GM12878 (cell line): ENCODE measurements at regions not wholly inside any gene's neighbourhood (a gene's known extent, or its start where the extent isn't known, plus 50 kb on each side); places are given as distances from the start of the nearest gene placed in this dataset.

Experiments
- ATAC-seq: fragments of 200-7000 bp; cut with Tn5 transposase; 3 replicates; pipeline ENCODE4 v1.9.1; 2020; ENCODE audit warnings: mild to moderate bottlenecking, moderate library complexity
- BruUV-seq: library from RNA; stranded (reverse); fragments of 400-500 nt; replicated peaks from 2 replicates; lab custom pipeline; 2021; lab: Mats Ljungman, UMichigan
- CTCF ChIA-PET: fragments of 300-600 bp; sonication (Branson Sonifier 250); formaldehyde crosslinking; extraction: SDS; loops from one replicate; lab custom pipeline; 2021; ENCODE audit warnings: inconsistent platforms; lab: Yijun Ruan, JAX
- POLR2A ChIA-PET: fragments of 350-600 bp; formaldehyde crosslinking; extraction: SDS; loops from one replicate; lab custom pipeline; 2021; ENCODE audit warnings: inconsistent platforms; lab: Charles Lee
- RAD21 ChIA-PET: fragments of 300-600 bp; sonication (Branson Sonifier 250); formaldehyde crosslinking; loops from one replicate; lab custom pipeline; 2023; ENCODE audit warnings: antibody characterized with exemption; ENCODE audit not compliant: unreplicated experiment; lab: Charles Lee
- SMC1A ChIA-PET: fragments of 300-600 bp; sonication (Branson Sonifier 250); formaldehyde crosslinking; loops from one replicate; lab custom pipeline; 2023; ENCODE audit not compliant: unreplicated experiment, uncharacterized antibody; lab: Charles Lee
- DNase-seq: peaks from one replicate; pipeline ENCODE4 v3.0.0-alpha.2; 2011; ENCODE audit warnings: low read depth, low spot score
- FAIRE-seq: peaks from 3 replicates; lab custom pipeline; 2011; peaks lifted over from hg19 to GRCh38; lab: Jason Lieb, UNC
- H2AFZ ChIP-seq: 2 replicates; pipeline ENCODE4 v1.6.0; 2011; ENCODE audit warnings: low read depth, low read length, control low read depth; ENCODE audit not compliant: control insufficient read depth
- H3K27ac ChIP-seq: 2 replicates; pipeline ENCODE4 v1.5.1; 2011; ENCODE audit warnings: control low read depth; ENCODE audit not compliant: control insufficient read depth, insufficient read depth
- H3K27me3 ChIP-seq, 2 experiments: replicated peaks in 1 of 2; 2 replicates each; pipeline versions ENCODE4 v1.6.0 to v1.6.1; 2011; ENCODE audit warnings: low read length in 1 of 2; ENCODE audit not compliant: control insufficient read depth in 2 of 2, insufficient read depth in 2 of 2
- H3K36me3 ChIP-seq, 2 experiments: 2 replicates each; pipeline ENCODE4 v1.5.1; 2011; ENCODE audit warnings: low read length in 1 of 2; ENCODE audit not compliant: control insufficient read depth in 2 of 2, insufficient read depth in 2 of 2
- H3K4me1 ChIP-seq: 2 replicates; pipeline ENCODE4 v1.6.1; 2011; ENCODE audit warnings: mild to moderate bottlenecking, low read length, moderate library complexity, mixed read lengths; ENCODE audit not compliant: control insufficient read depth, insufficient read depth
- H3K4me2 ChIP-seq: 2 replicates; pipeline ENCODE4 v1.6.0; 2011; ENCODE audit warnings: control low read depth; ENCODE audit not compliant: control insufficient read depth, insufficient read depth
- H3K4me3 ChIP-seq: fragments of 200-600 bp; sonication (generic); 2 replicates; pipeline ENCODE4 v1.5.1; 2016
- H3K79me2 ChIP-seq: 2 replicates; pipeline ENCODE4 v1.6.0; 2011; ENCODE audit warnings: low read length; ENCODE audit not compliant: control insufficient read depth, insufficient read depth
- H3K9ac ChIP-seq: 2 replicates; pipeline ENCODE4 v1.8.0; 2011; ENCODE audit warnings: low read length, control low read depth, mixed read lengths; ENCODE audit not compliant: control insufficient read depth, insufficient read depth
- H3K9me3 ChIP-seq: replicated peaks from 3 replicates; pipeline ENCODE4 v1.5.1; 2011; ENCODE audit warnings: mild to moderate bottlenecking, low read length; ENCODE audit not compliant: control insufficient read depth, insufficient read depth
- H4K20me1 ChIP-seq: 2 replicates; pipeline ENCODE4 v1.6.0; 2011; ENCODE audit not compliant: control insufficient read depth, insufficient read depth
- CBFB ChIP-seq: IDR thresholded peaks from 2 replicates; pipeline ENCODE4 v1.6.1; 2016; ENCODE audit warnings: antibody characterized with exemption, low read depth
- EZH2 ChIP-seq: IDR thresholded peaks from 2 replicates; pipeline ENCODE4 v1.6.1; 2012; ENCODE audit warnings: low read depth, mild to moderate bottlenecking, control low read depth, inconsistent platforms, low read length, borderline replicate concordance; ENCODE audit not compliant: control insufficient read depth
- HDGF ChIP-seq: fragments of 450-650 bp; IDR thresholded peaks from 2 replicates; pipeline ENCODE4 v1.6.1; 2016; ENCODE audit warnings: antibody characterized with exemption
- MTA3 ChIP-seq: IDR thresholded peaks from 2 replicates; pipeline ENCODE4 v1.6.1; 2012; ENCODE audit warnings: low read length, inconsistent platforms, borderline replicate concordance
- MYC ChIP-seq: IDR thresholded peaks from 2 replicates; pipeline ENCODE4 v1.6.1; 2011; ENCODE audit warnings: mild to moderate bottlenecking, low read length, moderate library complexity, inconsistent platforms; ENCODE audit not compliant: insufficient read depth, insufficient replicate concordance, insufficient read length, severe bottlenecking
- NFYB ChIP-seq: IDR thresholded peaks from 2 replicates; pipeline ENCODE4 v1.6.1; 2011; ENCODE audit warnings: low read depth, mild to moderate bottlenecking, low read length, improper control_type of control experiment, moderate library complexity; ENCODE audit not compliant: insufficient read depth
- NR2C2 ChIP-seq: IDR thresholded peaks from 2 replicates; pipeline ENCODE4 v1.6.1; 2011; ENCODE audit warnings: borderline replicate concordance, low read depth; ENCODE audit not compliant: control insufficient read depth, insufficient read length
- RAD21 ChIP-seq: IDR thresholded peaks from 2 replicates; pipeline ENCODE4 v1.6.1; 2011; ENCODE audit warnings: mild to moderate bottlenecking, low read depth, low read length, moderate library complexity; ENCODE audit not compliant: insufficient read depth
- SIN3A ChIP-seq: IDR thresholded peaks from 2 replicates; pipeline ENCODE4 v1.6.1; 2012; ENCODE audit warnings: low read depth, low read length, improper control_type of control experiment
- SUZ12 ChIP-seq: fragments of 200-600 bp; sonication (generic); IDR thresholded peaks from one replicate; pipeline ENCODE4 v1.6.1; 2018; ENCODE audit warnings: antibody characterized with exemption, mild to moderate bottlenecking; ENCODE audit not compliant: unreplicated experiment
- TCF12 ChIP-seq: IDR thresholded peaks from 2 replicates; pipeline ENCODE4 v1.6.1; 2011; ENCODE audit warnings: low read depth, mild to moderate bottlenecking, low read length
- WGBS: methylation state at CpG from one replicate; pipeline ENCODE4 v1.1.6; 2016; ENCODE audit warnings: low lambda C conversion rate; ENCODE audit not compliant: insufficient replicate concordance, insufficient coverage; ENCODE audit errors: missing lambda C conversion rate; 5-methylcytosine and 5-hydroxymethylcytosine counted together
- in situ Hi-C: fragments of 300-500 bp; cut with MboI; formaldehyde crosslinking; loops from 9 replicates; pipeline ENCODE4 v1.14.3; 2018; ENCODE audit warnings: mixed read lengths
- intact Hi-C: fragments of 100-400 bp; cut with micrococcal nuclease; formaldehyde crosslinking; loops from one replicate; pipeline ENCODE4 v1.14.2; 2022; ENCODE audit not compliant: unreplicated experiment
- TF ChIP-seq, protein P1 (sequence below): fragments of 450-650 bp; IDR thresholded peaks from 2 replicates; pipeline ENCODE4 v1.6.1; 2016; ENCODE audit warnings: mild to moderate bottlenecking
- TF ChIP-seq, protein P2 (sequence below): IDR thresholded peaks from 2 replicates; pipeline ENCODE4 v1.6.1; 2011; ENCODE audit warnings: borderline replicate concordance, low read depth, mild to moderate bottlenecking, moderate library complexity, low read length; ENCODE audit not compliant: insufficient read depth, poor library complexity, severe bottlenecking
- TF ChIP-seq, protein P3 (sequence below): IDR thresholded peaks from 2 replicates; pipeline ENCODE4 v1.6.1; 2012; ENCODE audit warnings: improper control_type of control experiment, low read depth, low read length; ENCODE audit not compliant: insufficient replicate concordance

DNA sequence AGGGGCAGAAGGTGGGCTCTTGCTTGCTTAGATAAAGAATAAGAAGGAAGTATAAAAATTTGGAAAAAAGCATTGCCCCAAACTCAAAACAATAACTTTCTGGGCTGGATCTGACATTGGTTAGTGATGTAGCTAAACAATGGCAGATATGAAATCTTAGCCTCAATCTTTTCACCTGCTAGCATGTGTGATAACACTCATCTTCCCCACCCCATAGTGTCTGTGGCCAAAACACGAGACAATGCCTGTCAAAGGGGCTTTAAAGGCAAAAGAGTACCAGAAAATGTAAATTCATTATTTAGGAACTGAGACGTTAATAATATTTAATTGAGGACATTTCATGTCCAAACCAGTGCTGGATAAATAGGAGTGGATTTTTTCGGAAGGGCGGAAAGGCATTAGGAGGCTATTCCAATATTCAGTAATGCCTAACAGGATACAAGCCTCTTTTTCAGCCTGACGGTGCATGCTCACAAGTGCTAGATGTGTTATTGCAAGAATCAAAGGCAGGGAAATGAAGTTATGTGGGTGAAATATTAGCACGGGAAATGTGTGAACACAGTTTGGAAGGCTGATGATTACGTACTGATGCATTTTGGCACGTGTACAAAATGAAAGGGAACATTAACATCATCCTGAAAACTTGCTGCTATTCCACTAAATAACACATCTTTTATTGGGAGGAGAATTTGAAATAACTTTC is 395.7 kb downstream of the GALR1 start (continued):
- TF ChIP-seq EZH2 (no peak), HDGF (no peak)
- TF ChIP-seq, all 136 proteins: peak for 0

DNA sequence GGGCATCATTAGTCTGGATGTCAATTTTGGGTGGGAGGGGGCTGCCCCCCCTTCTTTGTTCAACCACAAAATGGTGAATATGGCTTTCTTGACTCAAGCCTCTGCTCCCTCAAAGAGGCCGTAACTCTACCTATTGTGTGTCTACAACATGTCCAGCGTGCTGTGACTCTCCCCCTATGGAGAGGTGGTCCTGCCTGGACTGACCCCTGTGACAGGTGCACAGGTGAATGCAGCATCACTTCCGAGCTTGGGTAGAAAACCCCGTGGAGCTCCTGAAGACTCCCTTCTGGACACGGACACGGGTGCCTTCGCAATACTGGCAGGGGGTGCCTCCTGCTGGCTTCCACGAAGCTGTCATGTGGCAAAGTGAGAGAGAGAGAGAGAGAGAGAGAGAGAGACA is 397.8 kb downstream of the GALR1 start:
- Histone ChIP-seq H3K4me2 (no peak overlapping the region), H4K20me1 (no peaks in the 10 kb centered on the region), H3K27me3 (no peaks in the 10 kb centered on the region), H3K27ac (no peak overlapping the region), H3K36me3 (no peaks in the 10 kb centered on the region), H3K79me2 (no peaks in the 10 kb centered on the region), H3K4me1 (no peaks in the 10 kb centered on the region), H3K9me3 (no peaks in the 10 kb centered on the region), H3K9ac (no peak overlapping the region), H3K4me3 (no peak overlapping the region), H2AFZ (no peak overlapping the region)
- in situ Hi-C loops (no loop called here), intact Hi-C loops (no loop called here)
- ATAC-seq: no peak
- CTCF ChIA-PET: interaction anchor here (1.3 kb wide), 1 partner anchor 647 kb away, joined by 5 read pairs; no protein-coding TSS in a partner anchor
- no peak for DNase-seq
- no TSS peak for BruUV-seq
- 7% methylated on average over 8 of the region's 8 CpGs for WGBS
- SMC1A ChIA-PET: no interaction called here
- no peak for FAIRE-seq
- POLR2A ChIA-PET: no interaction called here
- RAD21 ChIA-PET: no interaction called here
- TF ChIP-seq MTA3: no peak
- TF ChIP-seq TCF12: no peak
- TF ChIP-seq, protein P1, sequence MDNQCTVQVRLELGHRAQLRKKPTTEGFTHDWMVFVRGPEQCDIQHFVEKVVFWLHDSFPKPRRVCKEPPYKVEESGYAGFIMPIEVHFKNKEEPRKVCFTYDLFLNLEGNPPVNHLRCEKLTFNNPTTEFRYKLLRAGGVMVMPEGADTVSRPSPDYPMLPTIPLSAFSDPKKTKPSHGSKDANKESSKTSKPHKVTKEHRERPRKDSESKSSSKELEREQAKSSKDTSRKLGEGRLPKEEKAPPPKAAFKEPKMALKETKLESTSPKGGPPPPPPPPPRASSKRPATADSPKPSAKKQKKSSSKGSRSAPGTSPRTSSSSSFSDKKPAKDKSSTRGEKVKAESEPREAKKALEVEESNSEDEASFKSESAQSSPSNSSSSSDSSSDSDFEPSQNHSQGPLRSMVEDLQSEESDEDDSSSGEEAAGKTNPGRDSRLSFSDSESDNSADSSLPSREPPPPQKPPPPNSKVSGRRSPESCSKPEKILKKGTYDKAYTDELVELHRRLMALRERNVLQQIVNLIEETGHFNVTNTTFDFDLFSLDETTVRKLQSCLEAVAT: no peak
- no peak for TF ChIP-seq MYC
- no peak for TF ChIP-seq NR2C2
- no peak for TF ChIP-seq SIN3A
- TF ChIP-seq CBFB: no peak
- TF ChIP-seq, protein P2, sequence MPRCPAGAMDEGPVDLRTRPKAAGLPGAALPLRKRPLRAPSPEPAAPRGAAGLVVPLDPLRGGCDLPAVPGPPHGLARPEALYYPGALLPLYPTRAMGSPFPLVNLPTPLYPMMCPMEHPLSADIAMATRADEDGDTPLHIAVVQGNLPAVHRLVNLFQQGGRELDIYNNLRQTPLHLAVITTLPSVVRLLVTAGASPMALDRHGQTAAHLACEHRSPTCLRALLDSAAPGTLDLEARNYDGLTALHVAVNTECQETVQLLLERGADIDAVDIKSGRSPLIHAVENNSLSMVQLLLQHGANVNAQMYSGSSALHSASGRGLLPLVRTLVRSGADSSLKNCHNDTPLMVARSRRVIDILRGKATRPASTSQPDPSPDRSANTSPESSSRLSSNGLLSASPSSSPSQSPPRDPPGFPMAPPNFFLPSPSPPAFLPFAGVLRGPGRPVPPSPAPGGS: no peak
- TF ChIP-seq, protein P3, sequence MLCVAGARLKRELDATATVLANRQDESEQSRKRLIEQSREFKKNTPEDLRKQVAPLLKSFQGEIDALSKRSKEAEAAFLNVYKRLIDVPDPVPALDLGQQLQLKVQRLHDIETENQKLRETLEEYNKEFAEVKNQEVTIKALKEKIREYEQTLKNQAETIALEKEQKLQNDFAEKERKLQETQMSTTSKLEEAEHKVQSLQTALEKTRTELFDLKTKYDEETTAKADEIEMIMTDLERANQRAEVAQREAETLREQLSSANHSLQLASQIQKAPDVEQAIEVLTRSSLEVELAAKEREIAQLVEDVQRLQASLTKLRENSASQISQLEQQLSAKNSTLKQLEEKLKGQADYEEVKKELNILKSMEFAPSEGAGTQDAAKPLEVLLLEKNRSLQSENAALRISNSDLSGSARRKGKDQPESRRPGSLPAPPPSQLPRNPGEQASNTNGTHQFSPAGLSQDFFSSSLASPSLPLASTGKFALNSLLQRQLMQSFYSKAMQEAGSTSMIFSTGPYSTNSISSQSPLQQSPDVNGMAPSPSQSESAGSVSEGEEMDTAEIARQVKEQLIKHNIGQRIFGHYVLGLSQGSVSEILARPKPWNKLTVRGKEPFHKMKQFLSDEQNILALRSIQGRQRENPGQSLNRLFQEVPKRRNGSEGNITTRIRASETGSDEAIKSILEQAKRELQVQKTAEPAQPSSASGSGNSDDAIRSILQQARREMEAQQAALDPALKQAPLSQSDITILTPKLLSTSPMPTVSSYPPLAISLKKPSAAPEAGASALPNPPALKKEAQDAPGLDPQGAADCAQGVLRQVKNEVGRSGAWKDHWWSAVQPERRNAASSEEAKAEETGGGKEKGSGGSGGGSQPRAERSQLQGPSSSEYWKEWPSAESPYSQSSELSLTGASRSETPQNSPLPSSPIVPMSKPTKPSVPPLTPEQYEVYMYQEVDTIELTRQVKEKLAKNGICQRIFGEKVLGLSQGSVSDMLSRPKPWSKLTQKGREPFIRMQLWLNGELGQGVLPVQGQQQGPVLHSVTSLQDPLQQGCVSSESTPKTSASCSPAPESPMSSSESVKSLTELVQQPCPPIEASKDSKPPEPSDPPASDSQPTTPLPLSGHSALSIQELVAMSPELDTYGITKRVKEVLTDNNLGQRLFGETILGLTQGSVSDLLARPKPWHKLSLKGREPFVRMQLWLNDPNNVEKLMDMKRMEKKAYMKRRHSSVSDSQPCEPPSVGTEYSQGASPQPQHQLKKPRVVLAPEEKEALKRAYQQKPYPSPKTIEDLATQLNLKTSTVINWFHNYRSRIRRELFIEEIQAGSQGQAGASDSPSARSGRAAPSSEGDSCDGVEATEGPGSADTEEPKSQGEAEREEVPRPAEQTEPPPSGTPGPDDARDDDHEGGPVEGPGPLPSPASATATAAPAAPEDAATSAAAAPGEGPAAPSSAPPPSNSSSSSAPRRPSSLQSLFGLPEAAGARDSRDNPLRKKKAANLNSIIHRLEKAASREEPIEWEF: no peak
- no peak for TF ChIP-seq SUZ12
- TF ChIP-seq RAD21: no peak
- TF ChIP-seq NFYB: no peak
